H9 (cell line): ENCODE measurements at regions not wholly inside any gene's neighbourhood (a gene's known extent, or its start where the extent isn't known, plus 50 kb on each side); places are given as distances from the start of the nearest gene placed in this dataset.
A peak's percentile ranks its signal among the peaks of the same experiment; 100 is the strongest.

Experiments
- DNase-seq: peaks from one replicate; pipeline ENCODE4 v3.0.0-alpha.2; 2017
- H2AFZ ChIP-seq: one replicate; pipeline ENCODE4 v1.6.1; 2013; ENCODE audit warnings: mild to moderate bottlenecking, low read length, control low read depth, moderate library complexity
- H2AK5ac ChIP-seq: 2 replicates; pipeline ENCODE4 v1.6.1; 2013; ENCODE audit warnings: low read length, control low read depth, mixed read lengths; ENCODE audit not compliant: insufficient read length
- H2BK120ac ChIP-seq: one replicate; pipeline ENCODE4 v1.6.1; 2013; ENCODE audit warnings: low read depth, mild to moderate bottlenecking, low read length, control low read depth, inconsistent platforms; ENCODE audit not compliant: poor library complexity, severe bottlenecking
- H2BK12ac ChIP-seq: 2 replicates; pipeline ENCODE4 v1.6.1; 2013; ENCODE audit warnings: low read length, control low read depth, mixed read lengths, low read depth; ENCODE audit not compliant: insufficient read length
- H2BK15ac ChIP-seq: 2 replicates; pipeline ENCODE4 v1.6.1; 2013; ENCODE audit warnings: low read depth, low read length, control low read depth
- H2BK20ac ChIP-seq: one replicate; pipeline ENCODE4 v1.6.1; 2013; ENCODE audit warnings: low read depth, mild to moderate bottlenecking, low read length, control low read depth, inconsistent platforms; ENCODE audit not compliant: poor library complexity, severe bottlenecking
- H2BK5ac ChIP-seq: 2 replicates; pipeline ENCODE4 v1.6.1; 2013; ENCODE audit warnings: low read length, control low read depth, mixed read lengths; ENCODE audit not compliant: insufficient read length
- H3K14ac ChIP-seq: 2 replicates; pipeline ENCODE4 v1.6.1; 2013; ENCODE audit warnings: low read length, control low read depth; ENCODE audit not compliant: insufficient read depth
- H3K18ac ChIP-seq: 2 replicates; pipeline ENCODE4 v1.6.1; 2013; ENCODE audit warnings: low read depth, mild to moderate bottlenecking, mixed read lengths, low read length, control low read depth; ENCODE audit not compliant: insufficient read length
- H3K23ac ChIP-seq: 2 replicates; pipeline ENCODE4 v1.6.1; 2013; ENCODE audit warnings: low read length, control low read depth, mixed read lengths, low read depth; ENCODE audit not compliant: insufficient read length
- H3K23me2 ChIP-seq: 2 replicates; pipeline ENCODE4 v1.6.1; 2013; ENCODE audit warnings: low read depth, mild to moderate bottlenecking, mixed read lengths, low read length, control low read depth; ENCODE audit not compliant: insufficient read length, poor library complexity, severe bottlenecking
- H3K27ac ChIP-seq: 2 replicates; pipeline ENCODE4 v1.5.1; 2013; ENCODE audit warnings: low read length, control low read depth, mixed read lengths, low read depth; ENCODE audit not compliant: insufficient read length
- H3K27me3 ChIP-seq: 2 replicates; pipeline ENCODE4 v1.6.1; 2013; ENCODE audit warnings: low read length, control low read depth, inconsistent platforms; ENCODE audit not compliant: insufficient read depth
- H3K4ac ChIP-seq: 2 replicates; pipeline ENCODE4 v1.6.1; 2013; ENCODE audit warnings: low read depth, mild to moderate bottlenecking, control low read depth, inconsistent platforms, low read length, moderate library complexity
- H3K4me1 ChIP-seq: 2 replicates; pipeline ENCODE4 v1.6.1; 2013; ENCODE audit warnings: low read length, control low read depth, inconsistent platforms; ENCODE audit not compliant: insufficient read depth
- H3K4me2 ChIP-seq: 2 replicates; pipeline ENCODE4 v1.6.1; 2013; ENCODE audit warnings: low read length, control low read depth, mixed read lengths; ENCODE audit not compliant: insufficient read length, insufficient read depth
- H3K56ac ChIP-seq: 2 replicates; pipeline ENCODE4 v1.6.1; 2013; ENCODE audit warnings: low read depth, mild to moderate bottlenecking, mixed read lengths, low read length, control low read depth; ENCODE audit not compliant: insufficient read length
- H3K79me1 ChIP-seq: 2 replicates; pipeline ENCODE4 v1.6.1; 2013; ENCODE audit warnings: low read depth, mild to moderate bottlenecking, moderate library complexity, low read length, control low read depth, inconsistent platforms; ENCODE audit not compliant: insufficient read depth, poor library complexity, severe bottlenecking
- H3K79me2 ChIP-seq: 2 replicates; pipeline ENCODE4 v1.6.1; 2013; ENCODE audit warnings: low read length, control low read depth, inconsistent platforms; ENCODE audit not compliant: insufficient read depth
- H3K9ac ChIP-seq: 2 replicates; pipeline ENCODE4 v1.6.1; 2013; ENCODE audit warnings: low read length, control low read depth, mixed read lengths; ENCODE audit not compliant: insufficient read length; ENCODE audit errors: extremely low read depth
- H3K9me3 ChIP-seq: one replicate; pipeline ENCODE4 v1.6.1; 2013; ENCODE audit warnings: low read depth, low read length, inconsistent platforms; ENCODE audit not compliant: control insufficient read depth
- H3T11ph ChIP-seq: one replicate; pipeline ENCODE4 v1.6.1; 2013; ENCODE audit warnings: mild to moderate bottlenecking, low read length, control low read depth, inconsistent platforms
- H4K20me1 ChIP-seq: one replicate; pipeline ENCODE4 v1.6.1; 2013; ENCODE audit not compliant: control insufficient read depth, insufficient read length, insufficient read depth
- H4K5ac ChIP-seq: 2 replicates; pipeline ENCODE4 v1.6.1; 2013; ENCODE audit warnings: low read depth, mild to moderate bottlenecking, mixed read lengths, low read length, control low read depth; ENCODE audit not compliant: insufficient read length
- H4K8ac ChIP-seq: replicated peaks from 2 replicates; pipeline ENCODE4 v1.6.1; 2013; ENCODE audit warnings: low read length, control low read depth, mixed read lengths, low read depth; ENCODE audit not compliant: insufficient read length
- H4K91ac ChIP-seq: 2 replicates; pipeline ENCODE4 v1.6.1; 2013; ENCODE audit warnings: low read depth, mild to moderate bottlenecking, moderate library complexity, mixed read lengths, low read length, control low read depth; ENCODE audit not compliant: insufficient read length
- H3K27ac Mint-ChIP-seq, 3 experiments: 2 replicates in 2 of 3; 3 replicates in 1 of 3; pipeline ENCODE4 v1.8.0; 2020 to 2021; ENCODE audit warnings: mixed read lengths in 3 of 3, mild to moderate bottlenecking in 1 of 3, moderate library complexity in 1 of 3
- H3K27me3 Mint-ChIP-seq: 2 replicates; pipeline ENCODE4 v1.8.0; 2021; ENCODE audit warnings: low read depth, mild to moderate bottlenecking, moderate library complexity, mixed read lengths
- H3K36me3 Mint-ChIP-seq, 3 experiments: 2 replicates in 2 of 3; 3 replicates in 1 of 3; pipeline ENCODE4 v1.8.0; 2020 to 2021; ENCODE audit warnings: low read depth in 3 of 3, mixed read lengths in 3 of 3; ENCODE audit not compliant: insufficient read depth in 1 of 3
- H3K4me1 Mint-ChIP-seq, 2 experiments: 2 replicates each; pipeline ENCODE4 v1.8.0; 2020; ENCODE audit warnings: mixed read lengths in 2 of 2
- H3K4me3 Mint-ChIP-seq, 2 experiments: 2 replicates in 1 of 2; 3 replicates in 1 of 2; pipeline ENCODE4 v1.8.0; 2020 to 2021; ENCODE audit warnings: mild to moderate bottlenecking in 2 of 2, mixed read lengths in 2 of 2, moderate library complexity in 1 of 2
- H3K9me3 Mint-ChIP-seq, 2 experiments: 2 replicates in 1 of 2; 3 replicates in 1 of 2; pipeline ENCODE4 v1.8.0; 2020; ENCODE audit warnings: mild to moderate bottlenecking in 2 of 2, mixed read lengths in 2 of 2, moderate library complexity in 1 of 2
- CTCF ChIP-seq: fragments of 200-600 bp; sonication (generic); conservative IDR thresholded peaks from 3 replicates; pipeline ENCODE4 v1.8.0; 2021; ENCODE audit warnings: antibody characterized with exemption, mild to moderate bottlenecking
- whole genome bisulfite sequencing: extraction: QIAGEN DNeasy Blood & Tissue Kit; methylation state at CpG from one replicate; pipeline ENCODE4 v1.1.7; 2013; ENCODE audit warnings: missing lambda C conversion rate, low lambda C conversion rate, mixed read lengths; ENCODE audit not compliant: insufficient read length; ENCODE audit errors: extremely low coverage; 5-methylcytosine and 5-hydroxymethylcytosine counted together

- Histone ChIP-seq H4K8ac (no peak overlapping the region), H3K79me1 (no peaks in the 10 kb centered on the region), H3K9ac (no peak overlapping the region), H3K27me3 (no peaks in the 10 kb centered on the region; the same call in 1 of the 2 replicates), H2BK20ac (no peak overlapping the region), H3K18ac (no peak overlapping the region), H4K5ac (no peak overlapping the region), H3K27ac (no peak overlapping the region), H3K4me1 (peaks cover 7% of the 10 kb centered on the region), H4K20me1 (no peaks in the 10 kb centered on the region), H3K23me2 (peaks cover 2% of the 10 kb centered on the region), H3K23ac (no peak overlapping the region), H2BK120ac (no peak overlapping the region), H3K14ac (no peak overlapping the region), H4K91ac (no peak overlapping the region), H3T11ph (no peak overlapping the region), H2BK15ac (no peak overlapping the region), H3K79me2 (no peaks in the 10 kb centered on the region), H2BK12ac (no peak overlapping the region), H3K4me2 (no peak overlapping the region), H2BK5ac (no peak overlapping the region), H2AFZ (no peak overlapping the region), H3K4ac (no peak overlapping the region), H2AK5ac (no peak overlapping the region), H3K56ac (no peak overlapping the region), H3K9me3 (no peaks in the 10 kb centered on the region)
- peaks cover 10% of the 10 kb centered on the region for H3K27me3 Mint-ChIP-seq
- peak; percentile 64 for TF ChIP-seq CTCF
- H3K36me3 Mint-ChIP-seq, result peaks cover 0 to 8% (median 0%) of the 10 kb centered on the region in 3 experiments; a peak in 3 of 7 replicates
- H3K27ac Mint-ChIP-seq, result no peak overlapping the region
- H3K9me3 Mint-ChIP-seq, result peaks cover 8 to 12% of the 10 kb centered on the region in 2 experiments; a peak in 4 of 5 replicates
- H3K4me3 Mint-ChIP-seq, result no peak overlapping the region
- WGBS, result no CpG with 5 or more reads among the region's 8 CpGs
- H3K4me1 Mint-ChIP-seq, result peaks cover 21 to 24% of the 10 kb centered on the region in 2 experiments
- DNase-seq, result peak; percentile 46
Measured at GRCh38 chr1:117710710-117711109, 104.9 kb downstream of the TENT5C start.
